Osteocyte (in vitro differentiated cells): ENCODE measurements at regions not wholly inside any gene's neighbourhood (a gene's known extent, or its start where the extent isn't known, plus 50 kb on each side); places are given as distances from the start of the nearest gene placed in this dataset.

Source experiments
- DNase-seq: peaks from one replicate; pipeline ENCODE4 v3.0.0; 2021; ENCODE audit warnings: mixed read lengths; ENCODE audit not compliant: unreplicated experiment; ENCODE audit errors: extremely low spot score
- H3K27ac Mint-ChIP-seq: one replicate; pipeline ENCODE4 v1.8.0; 2021; ENCODE audit warnings: mild to moderate bottlenecking, mixed read lengths; ENCODE audit not compliant: unreplicated experiment
- H3K27me3 Mint-ChIP-seq: one replicate; pipeline ENCODE4 v1.8.0; 2021; ENCODE audit warnings: mixed read lengths; ENCODE audit not compliant: unreplicated experiment
- H3K36me3 Mint-ChIP-seq: one replicate; pipeline ENCODE4 v1.8.0; 2021; ENCODE audit warnings: mixed read lengths; ENCODE audit not compliant: unreplicated experiment
- H3K4me1 Mint-ChIP-seq: one replicate; pipeline ENCODE4 v1.8.0; 2021; ENCODE audit warnings: mixed read lengths; ENCODE audit not compliant: unreplicated experiment
- H3K4me3 Mint-ChIP-seq: one replicate; pipeline ENCODE4 v1.8.0; 2021; ENCODE audit warnings: mild to moderate bottlenecking, moderate library complexity, mixed read lengths; ENCODE audit not compliant: unreplicated experiment
- H3K9me3 Mint-ChIP-seq: one replicate; pipeline ENCODE4 v1.8.0; 2021; ENCODE audit warnings: mixed read lengths; ENCODE audit not compliant: unreplicated experiment
- TF ChIP-seq, protein P1 (sequence below): fragments of 200-600 bp; sonication (generic); IDR thresholded peaks from 2 replicates; pipeline ENCODE4 v1.5.0; 2021; ENCODE audit warnings: antibody characterized with exemption, mild to moderate bottlenecking, moderate library complexity

DNA sequence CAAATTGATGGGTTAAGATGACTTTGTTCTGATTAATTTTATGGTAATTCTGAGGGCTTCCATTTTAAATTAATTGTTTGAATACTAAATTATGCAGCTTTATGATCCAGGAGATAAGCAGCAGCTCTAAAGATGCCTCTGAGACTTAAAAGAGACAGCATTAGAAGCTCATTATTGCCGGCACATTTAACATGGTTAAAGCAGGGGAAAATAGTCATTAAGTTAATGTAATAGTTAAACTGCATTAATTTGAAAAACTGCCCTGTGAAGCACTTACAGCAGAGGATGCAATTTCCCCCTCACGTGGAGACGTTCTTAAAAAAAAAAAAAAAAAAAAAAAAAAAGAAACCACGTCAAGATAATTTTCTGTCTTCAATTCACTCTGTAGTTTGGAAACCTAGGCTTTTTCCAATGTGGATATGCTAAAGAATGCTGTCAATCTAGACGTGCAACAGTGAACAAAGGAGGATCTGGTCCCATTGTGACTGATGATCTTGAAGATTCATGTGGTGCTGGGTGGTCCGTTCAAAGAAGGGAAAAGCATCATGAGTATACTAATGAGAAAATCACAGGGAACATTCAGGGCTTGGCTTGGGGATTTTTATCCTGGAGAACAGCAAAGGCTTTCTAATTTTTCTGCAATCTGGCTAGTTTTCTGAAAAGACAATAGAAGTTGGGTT, 440.6 kb upstream of the HS3ST1 start:
- Mint-ChIP-seq H3K27me3 (no peaks in the 10 kb centered on the region), H3K4me3 (no peak overlapping the region), H3K4me1 (no peaks in the 10 kb centered on the region), H3K9me3 (peaks cover 7% of the 10 kb centered on the region), H3K27ac (no peak overlapping the region), H3K36me3 (no peaks in the 10 kb centered on the region)
- no peak for DNase-seq
- TF ChIP-seq, protein P1, sequence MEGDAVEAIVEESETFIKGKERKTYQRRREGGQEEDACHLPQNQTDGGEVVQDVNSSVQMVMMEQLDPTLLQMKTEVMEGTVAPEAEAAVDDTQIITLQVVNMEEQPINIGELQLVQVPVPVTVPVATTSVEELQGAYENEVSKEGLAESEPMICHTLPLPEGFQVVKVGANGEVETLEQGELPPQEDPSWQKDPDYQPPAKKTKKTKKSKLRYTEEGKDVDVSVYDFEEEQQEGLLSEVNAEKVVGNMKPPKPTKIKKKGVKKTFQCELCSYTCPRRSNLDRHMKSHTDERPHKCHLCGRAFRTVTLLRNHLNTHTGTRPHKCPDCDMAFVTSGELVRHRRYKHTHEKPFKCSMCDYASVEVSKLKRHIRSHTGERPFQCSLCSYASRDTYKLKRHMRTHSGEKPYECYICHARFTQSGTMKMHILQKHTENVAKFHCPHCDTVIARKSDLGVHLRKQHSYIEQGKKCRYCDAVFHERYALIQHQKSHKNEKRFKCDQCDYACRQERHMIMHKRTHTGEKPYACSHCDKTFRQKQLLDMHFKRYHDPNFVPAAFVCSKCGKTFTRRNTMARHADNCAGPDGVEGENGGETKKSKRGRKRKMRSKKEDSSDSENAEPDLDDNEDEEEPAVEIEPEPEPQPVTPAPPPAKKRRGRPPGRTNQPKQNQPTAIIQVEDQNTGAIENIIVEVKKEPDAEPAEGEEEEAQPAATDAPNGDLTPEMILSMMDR = no peak

DNA sequence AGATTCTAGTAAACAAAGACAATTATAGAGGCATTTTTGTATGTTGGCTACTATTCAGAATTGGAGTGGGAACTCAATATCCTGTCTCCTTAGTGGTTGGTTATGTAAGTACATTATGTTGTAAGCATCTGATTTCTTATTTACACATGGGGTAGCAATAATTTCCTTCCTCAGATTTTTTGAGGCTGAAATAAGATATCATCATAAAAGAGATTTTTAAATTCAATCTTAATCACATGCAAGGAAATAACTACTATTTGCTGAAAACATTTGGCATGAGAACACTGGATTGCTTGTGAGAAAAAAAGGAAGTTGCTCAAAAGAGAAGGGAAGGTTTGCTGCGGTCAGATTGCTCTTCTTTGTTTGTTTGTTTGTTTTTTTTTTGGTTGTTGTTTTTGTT, 437.7 kb upstream of the HS3ST1 start:
- Mint-ChIP-seq H3K27me3 (no peaks in the 10 kb centered on the region), H3K27ac (no peak overlapping the region), H3K4me1 (no peaks in the 10 kb centered on the region), H3K36me3 (no peaks in the 10 kb centered on the region), H3K9me3 (peaks cover 7% of the 10 kb centered on the region), H3K4me3 (no peak overlapping the region)
- TF ChIP-seq, protein P1 = no peak
- no peak for DNase-seq

DNA sequence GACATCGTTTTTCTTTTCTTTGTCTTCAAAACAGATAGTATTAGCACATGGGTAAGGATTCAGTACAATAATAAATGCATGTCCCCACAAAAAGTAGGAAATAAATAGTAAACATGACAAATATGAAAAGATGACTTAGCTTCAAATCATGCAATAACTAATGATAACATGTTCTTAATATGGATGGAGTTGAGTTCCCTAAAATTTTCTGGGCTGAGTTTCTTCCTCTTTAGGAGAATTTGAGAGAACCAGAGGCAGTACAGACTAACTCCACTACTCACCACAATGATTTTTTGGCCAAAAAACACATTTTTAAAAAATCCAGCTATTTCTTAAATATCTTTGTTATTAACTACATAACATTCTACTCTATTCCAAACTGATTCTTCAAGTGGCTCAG, 432.3 kb upstream of the HS3ST1 start:
- Mint-ChIP-seq H3K9me3 (peaks cover 14% of the 10 kb centered on the region), H3K36me3 (no peaks in the 10 kb centered on the region), H3K27ac (no peak overlapping the region), H3K4me1 (no peaks in the 10 kb centered on the region), H3K27me3 (no peaks in the 10 kb centered on the region), H3K4me3 (no peak overlapping the region)
- TF ChIP-seq, protein P1 = no peak
- no peak for DNase-seq

DNA sequence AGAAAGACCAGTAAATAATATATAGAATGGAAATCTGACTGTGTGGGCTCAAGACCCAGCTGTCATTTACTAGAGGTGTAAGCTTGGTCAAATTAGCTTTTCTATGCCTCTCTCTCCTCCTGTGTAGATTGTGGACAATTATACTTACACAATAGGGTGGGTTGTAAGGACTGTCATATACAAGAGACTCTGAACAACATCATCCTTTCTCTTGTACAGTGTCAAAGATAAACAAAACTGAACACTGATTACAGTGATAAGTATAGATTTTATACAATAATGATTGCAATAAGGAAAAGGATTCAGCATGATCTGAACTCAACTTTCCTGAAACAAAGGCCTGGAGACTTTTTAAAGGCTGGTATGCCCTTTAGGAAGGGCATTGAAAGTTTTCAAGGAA, 429.2 kb upstream of the HS3ST1 start:
- peaks cover 10% of the 10 kb centered on the region for H3K9me3 Mint-ChIP-seq
- DNase-seq = no peak

DNA sequence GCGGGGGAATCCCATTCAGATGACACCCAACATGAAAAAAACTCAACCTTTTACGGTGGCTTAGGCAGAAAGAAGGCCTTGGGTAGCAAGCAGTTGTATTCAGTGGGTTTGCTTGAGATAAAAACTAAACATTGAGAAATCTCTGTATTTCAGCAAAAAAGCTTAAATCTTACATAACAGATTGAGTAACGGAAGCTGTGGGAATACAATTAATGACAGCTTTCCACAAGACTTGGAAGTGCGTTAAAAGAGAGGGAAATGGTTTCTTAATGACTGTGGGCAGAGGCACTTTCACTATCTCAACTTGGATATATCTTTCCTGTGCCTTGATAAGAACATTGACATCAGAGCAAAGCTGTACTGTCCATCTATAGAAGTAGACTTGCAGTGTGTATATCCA, 418.5 kb upstream of the HS3ST1 start:
- no peak for DNase-seq

More for the DNA sequence above, 429.2 kb upstream of the HS3ST1 start:
- Mint-ChIP-seq H3K27ac (no peak overlapping the region), H3K36me3 (no peaks in the 10 kb centered on the region), H3K4me3 (no peak overlapping the region), H3K4me1 (no peaks in the 10 kb centered on the region), H3K27me3 (no peaks in the 10 kb centered on the region)
- TF ChIP-seq, protein P1 = no peak

More for the DNA sequence above, 418.5 kb upstream of the HS3ST1 start:
- Mint-ChIP-seq H3K27me3 (no peaks in the 10 kb centered on the region), H3K4me3 (no peak overlapping the region), H3K4me1 (no peaks in the 10 kb centered on the region), H3K27ac (no peak overlapping the region), H3K36me3 (no peaks in the 10 kb centered on the region), H3K9me3 (peaks cover 3% of the 10 kb centered on the region)
- TF ChIP-seq, protein P1 = no peak
